Ishikawa (cell line): ENCODE measurements at regions not wholly inside any gene's neighbourhood (a gene's known extent, or its start where the extent isn't known, plus 50 kb on each side); places are given as distances from the start of the nearest gene placed in this dataset.

ENCODE experiments used
- CEBPB ChIP-seq: IDR thresholded peaks from 2 replicates; pipeline ENCODE4 v1.6.1; 2012
- CREB1 ChIP-seq: IDR thresholded peaks from 2 replicates; pipeline ENCODE4 v1.6.1; 2012; ENCODE audit warnings: low read depth
- EGR1 ChIP-seq: IDR thresholded peaks from 2 replicates; pipeline ENCODE4 v1.6.1; 2012
- EP300 ChIP-seq: IDR thresholded peaks from 2 replicates; pipeline ENCODE4 v1.6.1; 2012; ENCODE audit warnings: borderline replicate concordance
- FOXM1 ChIP-seq: IDR thresholded peaks from 2 replicates; pipeline ENCODE4 v1.6.1; 2012; ENCODE audit warnings: low read depth, borderline replicate concordance
- NFIC ChIP-seq: IDR thresholded peaks from 2 replicates; pipeline ENCODE4 v1.6.1; 2012
- RAD21 ChIP-seq: IDR thresholded peaks from 2 replicates; pipeline ENCODE4 v1.6.1; 2012; ENCODE audit warnings: low read depth
- TAF1 ChIP-seq: IDR thresholded peaks from 2 replicates; pipeline ENCODE4 v1.6.1; 2012; ENCODE audit warnings: low read depth, mild to moderate bottlenecking
- TCF12 ChIP-seq: IDR thresholded peaks from 2 replicates; pipeline ENCODE4 v1.6.1; 2012; ENCODE audit warnings: low read depth
- TEAD4 ChIP-seq: IDR thresholded peaks from 2 replicates; pipeline ENCODE4 v1.6.1; 2012
- YY1 ChIP-seq: IDR thresholded peaks from 2 replicates; pipeline ENCODE4 v1.6.1; 2012; ENCODE audit warnings: low read depth
- ZBTB7A ChIP-seq: IDR thresholded peaks from 2 replicates; pipeline ENCODE4 v1.6.1; 2012; ENCODE audit warnings: low read depth
- TF ChIP-seq, protein P1 (sequence below): IDR thresholded peaks from 2 replicates; pipeline ENCODE4 v1.6.1; 2012; ENCODE audit warnings: low read depth, mild to moderate bottlenecking
- TF ChIP-seq, protein P2 (sequence below): IDR thresholded peaks from 2 replicates; pipeline ENCODE4 v1.6.1; 2012
- TF ChIP-seq, protein P3 (sequence below): IDR thresholded peaks from 2 replicates; pipeline ENCODE4 v1.6.1; 2012

- TF ChIP-seq EP300 (no peak), FOXM1 (no peak), EGR1 (no peak), CEBPB (no peak), ZBTB7A (no peak), NFIC (no peak), TEAD4 (no peak), YY1 (no peak)
- TF ChIP-seq, protein P1, sequence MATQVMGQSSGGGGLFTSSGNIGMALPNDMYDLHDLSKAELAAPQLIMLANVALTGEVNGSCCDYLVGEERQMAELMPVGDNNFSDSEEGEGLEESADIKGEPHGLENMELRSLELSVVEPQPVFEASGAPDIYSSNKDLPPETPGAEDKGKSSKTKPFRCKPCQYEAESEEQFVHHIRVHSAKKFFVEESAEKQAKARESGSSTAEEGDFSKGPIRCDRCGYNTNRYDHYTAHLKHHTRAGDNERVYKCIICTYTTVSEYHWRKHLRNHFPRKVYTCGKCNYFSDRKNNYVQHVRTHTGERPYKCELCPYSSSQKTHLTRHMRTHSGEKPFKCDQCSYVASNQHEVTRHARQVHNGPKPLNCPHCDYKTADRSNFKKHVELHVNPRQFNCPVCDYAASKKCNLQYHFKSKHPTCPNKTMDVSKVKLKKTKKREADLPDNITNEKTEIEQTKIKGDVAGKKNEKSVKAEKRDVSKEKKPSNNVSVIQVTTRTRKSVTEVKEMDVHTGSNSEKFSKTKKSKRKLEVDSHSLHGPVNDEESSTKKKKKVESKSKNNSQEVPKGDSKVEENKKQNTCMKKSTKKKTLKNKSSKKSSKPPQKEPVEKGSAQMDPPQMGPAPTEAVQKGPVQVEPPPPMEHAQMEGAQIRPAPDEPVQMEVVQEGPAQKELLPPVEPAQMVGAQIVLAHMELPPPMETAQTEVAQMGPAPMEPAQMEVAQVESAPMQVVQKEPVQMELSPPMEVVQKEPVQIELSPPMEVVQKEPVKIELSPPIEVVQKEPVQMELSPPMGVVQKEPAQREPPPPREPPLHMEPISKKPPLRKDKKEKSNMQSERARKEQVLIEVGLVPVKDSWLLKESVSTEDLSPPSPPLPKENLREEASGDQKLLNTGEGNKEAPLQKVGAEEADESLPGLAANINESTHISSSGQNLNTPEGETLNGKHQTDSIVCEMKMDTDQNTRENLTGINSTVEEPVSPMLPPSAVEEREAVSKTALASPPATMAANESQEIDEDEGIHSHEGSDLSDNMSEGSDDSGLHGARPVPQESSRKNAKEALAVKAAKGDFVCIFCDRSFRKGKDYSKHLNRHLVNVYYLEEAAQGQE = no peak
- TF ChIP-seq, protein P2, sequence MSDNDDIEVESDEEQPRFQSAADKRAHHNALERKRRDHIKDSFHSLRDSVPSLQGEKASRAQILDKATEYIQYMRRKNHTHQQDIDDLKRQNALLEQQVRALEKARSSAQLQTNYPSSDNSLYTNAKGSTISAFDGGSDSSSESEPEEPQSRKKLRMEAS = no peak
- TF ChIP-seq, protein P3, sequence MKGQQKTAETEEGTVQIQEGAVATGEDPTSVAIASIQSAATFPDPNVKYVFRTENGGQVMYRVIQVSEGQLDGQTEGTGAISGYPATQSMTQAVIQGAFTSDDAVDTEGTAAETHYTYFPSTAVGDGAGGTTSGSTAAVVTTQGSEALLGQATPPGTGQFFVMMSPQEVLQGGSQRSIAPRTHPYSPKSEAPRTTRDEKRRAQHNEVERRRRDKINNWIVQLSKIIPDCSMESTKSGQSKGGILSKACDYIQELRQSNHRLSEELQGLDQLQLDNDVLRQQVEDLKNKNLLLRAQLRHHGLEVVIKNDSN = no peak
Measured at GRCh38 chr4:24236120-24236519, 346.3 kb upstream of the PPARGC1A start.

- TF ChIP-seq NFIC (no peak), TEAD4 (no peak), YY1 (no peak)
- TF ChIP-seq, protein P2 = no peak
Measured at GRCh38 chr4:24235618-24236017, 345.8 kb upstream of the PPARGC1A start.

DNA sequence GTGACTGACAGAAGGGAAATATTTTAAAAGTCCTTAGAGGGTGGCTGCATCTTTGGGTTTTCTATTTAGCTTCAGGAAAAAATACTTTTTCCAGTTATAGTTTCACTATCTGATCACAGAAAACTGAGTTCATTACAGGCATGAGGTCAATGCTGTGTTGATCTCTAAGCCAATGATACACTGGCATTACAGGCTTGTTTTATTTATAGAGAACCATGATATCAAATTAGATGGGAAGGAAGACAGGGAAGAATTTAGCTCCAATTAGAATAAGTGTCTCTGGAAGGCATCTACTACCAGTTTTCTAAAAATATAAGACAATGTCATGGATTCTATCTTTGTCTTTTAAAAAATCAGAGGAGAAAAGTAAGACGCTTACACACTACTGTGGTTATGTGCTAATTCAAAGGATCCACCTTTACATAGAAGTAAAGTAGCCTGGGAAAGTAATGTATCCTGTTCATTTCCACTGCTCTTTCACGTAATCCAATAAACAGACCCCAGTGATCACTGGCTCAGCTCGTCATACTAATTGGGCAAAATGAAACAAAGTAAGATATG is 344.5 kb upstream of the PPARGC1A start:
- TF ChIP-seq, protein P1 = no peak
- TF ChIP-seq YY1 (no peak), FOXM1 (no peak), RAD21 (no peak), EGR1 (no peak), ZBTB7A (no peak), TCF12 (no peak), EP300 (no peak), CREB1 (no peak), TEAD4 (no peak), NFIC (no peak)
- TF ChIP-seq, protein P3 = no peak

DNA sequence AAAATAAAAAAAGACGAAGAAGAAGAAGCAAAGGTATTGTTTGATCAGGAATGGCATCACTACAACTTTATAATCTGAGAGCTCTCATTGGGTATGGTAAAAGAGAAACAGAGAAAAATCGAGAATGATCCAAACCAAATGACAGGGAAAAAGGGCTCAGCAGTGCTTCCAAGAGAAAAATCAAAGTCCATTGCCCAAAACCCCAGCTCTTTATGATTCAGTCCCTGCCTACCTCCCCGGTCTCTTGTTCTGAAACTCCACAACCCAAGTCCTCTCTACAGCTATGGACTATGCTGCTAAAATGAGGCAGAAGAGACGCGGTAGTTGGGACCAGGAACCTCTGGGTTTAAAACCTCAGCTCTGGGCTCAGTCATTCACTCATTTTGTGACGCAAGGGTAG is 341.1 kb upstream of the PPARGC1A start:
- TF ChIP-seq EGR1 = no peak
- TF ChIP-seq FOXM1 = no peak
- TF ChIP-seq, protein P2 = no peak
- no peak for TF ChIP-seq TAF1
- TF ChIP-seq, protein P3 = no peak
- TF ChIP-seq NFIC = no peak
- no peak for TF ChIP-seq RAD21
- no peak for TF ChIP-seq TCF12
- TF ChIP-seq, protein P1 = no peak
- TF ChIP-seq TEAD4 = no peak
- TF ChIP-seq CEBPB = no peak
- no peak for TF ChIP-seq YY1
- no peak for TF ChIP-seq EP300
- no peak for TF ChIP-seq CREB1
- TF ChIP-seq ZBTB7A = no peak
